Neural cell (in vitro differentiated cells): ENCODE measurements at regions not wholly inside any gene's neighbourhood (a gene's known extent, or its start where the extent isn't known, plus 50 kb on each side); places are given as distances from the start of the nearest gene placed in this dataset.

Source experiments
- CTCF ChIP-seq: fragments of 450-650 bp; IDR thresholded peaks from 2 replicates; pipeline ENCODE4 v1.5.1; 2014; ENCODE audit warnings: antibody characterized with exemption, mild to moderate bottlenecking, moderate library complexity; ENCODE audit not compliant: poor library complexity, severe bottlenecking
- EP300 ChIP-seq: fragments of 450-650 bp; conservative IDR thresholded peaks from 2 replicates; pipeline ENCODE4 v1.6.1; 2014; ENCODE audit warnings: antibody characterized with exemption, mild to moderate bottlenecking, moderate library complexity; ENCODE audit not compliant: poor library complexity, severe bottlenecking
- EZH2 ChIP-seq: fragments of 200-600, 300-800 bp; shearing (Covaris generic), sonication (generic); IDR thresholded peaks from 2 replicates; pipeline ENCODE4 v1.6.1; 2014; ENCODE audit warnings: antibody characterized with exemption, low read length, borderline replicate concordance, mild to moderate bottlenecking; ENCODE audit not compliant: insufficient read depth, poor library complexity, severe bottlenecking
- MXI1 ChIP-seq: fragments of 450-650 bp; conservative IDR thresholded peaks from 2 replicates; pipeline ENCODE4 v1.6.1; 2014; ENCODE audit warnings: antibody characterized with exemption, mild to moderate bottlenecking; ENCODE audit not compliant: poor library complexity, severe bottlenecking
- POLR2AphosphoS5 ChIP-seq: IDR thresholded peaks from 2 replicates; pipeline ENCODE4 v1.6.1; 2012
- RAD21 ChIP-seq: fragments of 450-650 bp; conservative IDR thresholded peaks from 2 replicates; pipeline ENCODE4 v1.6.1; 2014; ENCODE audit warnings: antibody characterized with exemption, mild to moderate bottlenecking, moderate library complexity
- REST ChIP-seq: IDR thresholded peaks from 2 replicates; pipeline ENCODE4 v1.6.1; 2012; ENCODE audit warnings: borderline replicate concordance
- TAF1 ChIP-seq: IDR thresholded peaks from 2 replicates; pipeline ENCODE4 v1.6.1; 2012; ENCODE audit warnings: low read depth

- TF ChIP-seq EZH2 (no peak), CTCF (no peak), EP300 (no peak), RAD21 (no peak), MXI1 (no peak), REST (no peak), TAF1 (no peak), POLR2AphosphoS5 (no peak)
Measured at GRCh38 chr2:20506201-20506685, 59.4 kb downstream of the RHOB start.
